ENCODE measurements at regions not wholly inside any gene's neighbourhood (a gene's known extent, or its start where the extent isn't known, plus 50 kb on each side); places are given as distances from the start of the nearest gene placed in this dataset.

DNA sequence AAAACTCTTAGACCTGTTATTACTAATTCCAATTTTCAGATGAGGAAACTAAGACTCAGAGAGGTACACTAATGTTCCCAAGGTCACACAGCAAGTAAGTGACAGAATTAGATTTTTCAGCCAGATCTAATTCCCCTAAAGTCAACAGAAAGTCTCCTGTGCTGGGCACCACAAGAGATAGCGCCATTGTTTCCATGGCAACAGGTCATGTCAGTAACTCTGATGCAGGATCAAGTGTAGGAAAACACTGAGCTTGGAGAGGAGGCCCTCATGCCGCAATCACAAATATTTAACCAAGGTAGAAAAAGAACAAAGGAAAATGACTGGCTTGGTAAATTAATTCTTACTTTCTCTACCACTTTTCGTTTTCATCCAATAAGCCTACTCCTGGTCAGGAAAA is 166.0 kb upstream of the CDH13 start:
- TF ChIP-seq EZH2 (IDR thresholded peaks at IDR 0.05; ENCODE audit: low read depth): no peak
- TF ChIP-seq, protein P1, sequence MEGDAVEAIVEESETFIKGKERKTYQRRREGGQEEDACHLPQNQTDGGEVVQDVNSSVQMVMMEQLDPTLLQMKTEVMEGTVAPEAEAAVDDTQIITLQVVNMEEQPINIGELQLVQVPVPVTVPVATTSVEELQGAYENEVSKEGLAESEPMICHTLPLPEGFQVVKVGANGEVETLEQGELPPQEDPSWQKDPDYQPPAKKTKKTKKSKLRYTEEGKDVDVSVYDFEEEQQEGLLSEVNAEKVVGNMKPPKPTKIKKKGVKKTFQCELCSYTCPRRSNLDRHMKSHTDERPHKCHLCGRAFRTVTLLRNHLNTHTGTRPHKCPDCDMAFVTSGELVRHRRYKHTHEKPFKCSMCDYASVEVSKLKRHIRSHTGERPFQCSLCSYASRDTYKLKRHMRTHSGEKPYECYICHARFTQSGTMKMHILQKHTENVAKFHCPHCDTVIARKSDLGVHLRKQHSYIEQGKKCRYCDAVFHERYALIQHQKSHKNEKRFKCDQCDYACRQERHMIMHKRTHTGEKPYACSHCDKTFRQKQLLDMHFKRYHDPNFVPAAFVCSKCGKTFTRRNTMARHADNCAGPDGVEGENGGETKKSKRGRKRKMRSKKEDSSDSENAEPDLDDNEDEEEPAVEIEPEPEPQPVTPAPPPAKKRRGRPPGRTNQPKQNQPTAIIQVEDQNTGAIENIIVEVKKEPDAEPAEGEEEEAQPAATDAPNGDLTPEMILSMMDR (conservative IDR thresholded peaks at IDR 0.05): no peak

Measured in PC-9 (cell line).